ENCODE measurements at regions not wholly inside any gene's neighbourhood (a gene's known extent, or its start where the extent isn't known, plus 50 kb on each side); places are given as distances from the start of the nearest gene placed in this dataset.
"Not testable (repeated sequence)": the region's sequence is repeated elsewhere in the genome, so short reads cannot be mapped to it uniquely, and the experiment has no call there.

DNA sequence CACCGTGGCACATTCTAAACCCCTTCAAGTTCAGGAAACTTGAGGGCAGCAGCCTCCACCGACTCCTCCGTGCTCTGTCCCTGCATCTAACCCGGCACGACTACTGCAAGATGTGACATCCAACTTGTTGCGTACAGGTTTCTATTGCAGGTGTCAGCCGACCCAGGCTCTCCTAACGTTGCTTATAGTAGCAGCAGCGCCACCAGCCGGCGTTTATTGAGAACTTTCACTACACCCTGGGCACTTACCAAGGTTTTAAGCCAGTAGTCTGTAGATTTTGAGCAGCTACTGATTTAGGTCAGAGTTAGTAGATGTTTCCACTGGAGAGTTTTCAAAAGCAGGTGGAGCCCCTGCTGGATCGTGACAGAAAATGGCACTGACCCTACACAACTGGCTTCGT lies 123.8 kb upstream of the PRKX start:
- TF ChIP-seq, protein P1, sequence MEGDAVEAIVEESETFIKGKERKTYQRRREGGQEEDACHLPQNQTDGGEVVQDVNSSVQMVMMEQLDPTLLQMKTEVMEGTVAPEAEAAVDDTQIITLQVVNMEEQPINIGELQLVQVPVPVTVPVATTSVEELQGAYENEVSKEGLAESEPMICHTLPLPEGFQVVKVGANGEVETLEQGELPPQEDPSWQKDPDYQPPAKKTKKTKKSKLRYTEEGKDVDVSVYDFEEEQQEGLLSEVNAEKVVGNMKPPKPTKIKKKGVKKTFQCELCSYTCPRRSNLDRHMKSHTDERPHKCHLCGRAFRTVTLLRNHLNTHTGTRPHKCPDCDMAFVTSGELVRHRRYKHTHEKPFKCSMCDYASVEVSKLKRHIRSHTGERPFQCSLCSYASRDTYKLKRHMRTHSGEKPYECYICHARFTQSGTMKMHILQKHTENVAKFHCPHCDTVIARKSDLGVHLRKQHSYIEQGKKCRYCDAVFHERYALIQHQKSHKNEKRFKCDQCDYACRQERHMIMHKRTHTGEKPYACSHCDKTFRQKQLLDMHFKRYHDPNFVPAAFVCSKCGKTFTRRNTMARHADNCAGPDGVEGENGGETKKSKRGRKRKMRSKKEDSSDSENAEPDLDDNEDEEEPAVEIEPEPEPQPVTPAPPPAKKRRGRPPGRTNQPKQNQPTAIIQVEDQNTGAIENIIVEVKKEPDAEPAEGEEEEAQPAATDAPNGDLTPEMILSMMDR (IDR thresholded peaks at IDR 0.05 in 2 of 3, conservative IDR thresholded peaks at IDR 0.05 in 1 of 3; ENCODE audit: control insufficient read depth in 2 of 3, extremely low read depth in 1 of 3, insufficient read depth in 1 of 3, low read depth in 3 of 3, low read length in 3 of 3), result not testable (repeated sequence)
- TF ChIP-seq, protein P2, sequence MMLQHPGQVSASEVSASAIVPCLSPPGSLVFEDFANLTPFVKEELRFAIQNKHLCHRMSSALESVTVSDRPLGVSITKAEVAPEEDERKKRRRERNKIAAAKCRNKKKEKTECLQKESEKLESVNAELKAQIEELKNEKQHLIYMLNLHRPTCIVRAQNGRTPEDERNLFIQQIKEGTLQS (IDR thresholded peaks at IDR 0.05; ENCODE audit: borderline replicate concordance, extremely low read depth, low read depth, low read length), result not testable (repeated sequence)
- not testable (repeated sequence) for TF ChIP-seq POLR2AphosphoS5 (IDR thresholded peaks at IDR 0.05; ENCODE audit: low read length); HDGF (IDR thresholded peaks at IDR 0.05); TCF7 (IDR thresholded peaks at IDR 0.05; ENCODE audit: borderline replicate concordance)
- TF ChIP-seq, protein P3, sequence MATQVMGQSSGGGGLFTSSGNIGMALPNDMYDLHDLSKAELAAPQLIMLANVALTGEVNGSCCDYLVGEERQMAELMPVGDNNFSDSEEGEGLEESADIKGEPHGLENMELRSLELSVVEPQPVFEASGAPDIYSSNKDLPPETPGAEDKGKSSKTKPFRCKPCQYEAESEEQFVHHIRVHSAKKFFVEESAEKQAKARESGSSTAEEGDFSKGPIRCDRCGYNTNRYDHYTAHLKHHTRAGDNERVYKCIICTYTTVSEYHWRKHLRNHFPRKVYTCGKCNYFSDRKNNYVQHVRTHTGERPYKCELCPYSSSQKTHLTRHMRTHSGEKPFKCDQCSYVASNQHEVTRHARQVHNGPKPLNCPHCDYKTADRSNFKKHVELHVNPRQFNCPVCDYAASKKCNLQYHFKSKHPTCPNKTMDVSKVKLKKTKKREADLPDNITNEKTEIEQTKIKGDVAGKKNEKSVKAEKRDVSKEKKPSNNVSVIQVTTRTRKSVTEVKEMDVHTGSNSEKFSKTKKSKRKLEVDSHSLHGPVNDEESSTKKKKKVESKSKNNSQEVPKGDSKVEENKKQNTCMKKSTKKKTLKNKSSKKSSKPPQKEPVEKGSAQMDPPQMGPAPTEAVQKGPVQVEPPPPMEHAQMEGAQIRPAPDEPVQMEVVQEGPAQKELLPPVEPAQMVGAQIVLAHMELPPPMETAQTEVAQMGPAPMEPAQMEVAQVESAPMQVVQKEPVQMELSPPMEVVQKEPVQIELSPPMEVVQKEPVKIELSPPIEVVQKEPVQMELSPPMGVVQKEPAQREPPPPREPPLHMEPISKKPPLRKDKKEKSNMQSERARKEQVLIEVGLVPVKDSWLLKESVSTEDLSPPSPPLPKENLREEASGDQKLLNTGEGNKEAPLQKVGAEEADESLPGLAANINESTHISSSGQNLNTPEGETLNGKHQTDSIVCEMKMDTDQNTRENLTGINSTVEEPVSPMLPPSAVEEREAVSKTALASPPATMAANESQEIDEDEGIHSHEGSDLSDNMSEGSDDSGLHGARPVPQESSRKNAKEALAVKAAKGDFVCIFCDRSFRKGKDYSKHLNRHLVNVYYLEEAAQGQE (IDR thresholded peaks at IDR 0.05; ENCODE audit: low read depth, low read length), result not testable (repeated sequence)

Data from GM12878 (cell line).